ENCODE measurements at regions not wholly inside any gene's neighbourhood (a gene's known extent, or its start where the extent isn't known, plus 50 kb on each side); places are given as distances from the start of the nearest gene placed in this dataset.

GRCh38 chr21:35204850-35205541 lies 155.9 kb upstream of the RUNX1 start:
- TF ChIP-seq EZH2 (IDR thresholded peaks at IDR 0.05; ENCODE audit: insufficient read depth, poor library complexity, severe bottlenecking) = no peak
- no peak for TF ChIP-seq EZH2phosphoT487 (IDR thresholded peaks at IDR 0.05; ENCODE audit: insufficient read depth, low read depth)
